Left renal pelvis (tissue), 4 donors: ENCODE measurements at regions not wholly inside any gene's neighbourhood (a gene's known extent, or its start where the extent isn't known, plus 50 kb on each side); places are given as distances from the start of the nearest gene placed in this dataset.

Source experiments
- DNase-seq, 4 donors: peaks; one replicate each; pipeline ENCODE4 v3.0.0-alpha.2; 2013; ENCODE audit warnings: low read depth in 4 of 4, low spot score in 3 of 4

- no peak for DNase-seq
Measured at GRCh38 chr9:81833563-81834345, 94.5 kb upstream of the SPATA31D4 start.

DNA sequence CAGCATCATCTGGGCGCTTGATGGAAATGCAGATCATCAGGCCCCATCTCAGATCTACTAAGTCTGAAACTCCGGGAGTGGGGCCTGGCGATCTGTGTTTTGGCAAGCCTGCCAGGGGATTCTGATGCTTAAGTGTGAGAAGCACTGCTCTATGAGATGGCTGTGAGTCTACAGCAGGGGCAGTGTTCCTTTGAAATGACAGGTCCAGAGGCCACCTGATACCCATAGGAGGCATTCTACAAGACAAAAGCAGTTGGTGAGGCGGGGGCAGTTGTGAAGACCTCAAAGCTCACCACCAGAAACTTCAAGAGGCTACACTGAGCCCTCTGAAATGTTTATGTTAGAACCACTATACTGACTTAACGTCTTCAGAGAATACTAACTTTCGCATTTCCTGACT lies 86.9 kb upstream of the SPATA31D4 start:
- DNase-seq, result no peak

DNA sequence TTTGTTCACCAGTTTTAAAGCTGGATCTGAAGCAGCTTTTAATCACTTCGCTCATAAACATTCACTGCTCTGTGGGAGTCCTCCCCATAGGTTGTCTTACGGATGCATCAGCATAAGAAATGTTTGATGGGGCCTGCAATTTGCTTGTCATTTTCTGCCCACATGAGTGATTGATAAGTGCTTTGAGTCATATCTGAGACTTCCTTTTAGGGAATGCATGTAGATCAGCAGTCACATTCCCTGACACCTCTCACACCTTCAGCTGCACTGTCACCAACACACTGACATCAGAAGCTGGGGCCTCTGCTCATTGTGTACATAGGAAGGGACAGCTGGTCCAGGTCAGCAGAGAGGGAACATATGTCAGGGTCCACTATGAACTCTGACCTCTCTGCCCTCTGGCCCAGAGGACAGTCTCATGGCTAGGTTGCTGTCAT lies 84.1 kb upstream of the SPATA31D4 start:
- DNase-seq, result no peak

GRCh38 chr9:81847181-81847915 lies 80.9 kb upstream of the SPATA31D4 start:
- no peak for DNase-seq

GRCh38 chr9:81848472-81848871 lies 79.8 kb upstream of the SPATA31D4 start:
- DNase-seq, result no peak

- no peak for DNase-seq
Measured at GRCh38 chr9:81849631-81850259, 78.5 kb upstream of the SPATA31D4 start.

- DNase-seq, result no peak
Measured at GRCh38 chr9:81850724-81851123, 77.5 kb upstream of the SPATA31D4 start.

DNA sequence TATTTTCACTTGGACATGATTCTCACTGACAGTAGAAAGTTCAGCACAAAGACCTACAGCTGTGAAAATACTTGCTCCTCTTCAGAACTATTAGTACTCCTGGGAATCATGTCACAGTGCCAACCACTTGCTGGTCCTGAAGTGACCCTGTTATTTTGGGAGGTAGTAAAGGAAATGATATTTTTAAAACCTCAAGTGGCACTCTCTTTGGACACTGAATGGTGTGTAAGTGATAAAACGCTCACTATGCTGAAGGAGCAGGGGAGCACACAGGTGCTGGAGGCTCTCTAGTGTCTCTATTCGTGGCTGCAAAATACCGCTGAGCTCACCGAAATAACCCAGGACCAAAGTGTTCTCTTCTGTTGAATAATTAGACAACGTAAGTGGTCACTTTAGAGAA lies 76.9 kb upstream of the SPATA31D4 start:
- no peak for DNase-seq

GRCh38 chr9:81852820-81853219 lies 75.4 kb upstream of the SPATA31D4 start:
- no peak for DNase-seq

- DNase-seq, result no peak
Measured at GRCh38 chr9:81855538-81855937, 72.7 kb upstream of the SPATA31D4 start.

DNA sequence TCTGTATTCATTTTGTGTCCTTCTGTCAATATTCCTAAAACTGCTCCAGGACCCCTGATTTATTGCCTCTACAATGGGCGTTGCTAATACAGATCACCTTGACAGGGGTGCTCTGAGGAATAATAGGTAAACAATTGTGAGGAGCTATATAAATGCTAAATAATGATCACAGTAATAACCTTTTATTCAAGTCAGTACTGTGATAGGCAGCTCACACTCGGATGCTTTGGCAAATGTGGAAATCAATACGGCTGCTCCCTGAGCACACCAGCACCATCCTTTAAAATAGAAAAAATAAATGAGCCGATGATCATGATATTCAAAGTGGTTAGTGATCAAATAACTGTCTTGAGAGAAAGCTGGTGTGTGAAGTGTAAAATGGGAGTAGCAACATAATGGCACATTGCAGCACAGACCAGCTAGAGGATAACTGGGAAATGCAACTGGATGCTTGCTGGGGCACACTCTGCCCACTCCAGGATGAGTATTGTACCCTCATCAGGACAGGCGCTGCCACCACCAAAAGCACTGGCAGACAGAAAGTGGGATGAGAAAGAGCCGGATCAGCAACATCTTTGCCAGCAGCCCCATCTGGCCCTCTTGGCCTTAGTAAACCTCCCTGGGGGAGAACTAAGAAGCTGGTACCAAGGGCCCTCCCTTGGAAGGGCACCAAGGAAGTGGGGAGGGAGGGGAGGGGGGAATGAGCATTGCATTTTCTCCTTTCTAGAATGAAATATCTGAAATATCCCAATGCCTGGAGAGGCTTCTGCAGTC lies 69.4 kb upstream of the SPATA31D4 start:
- DNase-seq, result no peak

DNA sequence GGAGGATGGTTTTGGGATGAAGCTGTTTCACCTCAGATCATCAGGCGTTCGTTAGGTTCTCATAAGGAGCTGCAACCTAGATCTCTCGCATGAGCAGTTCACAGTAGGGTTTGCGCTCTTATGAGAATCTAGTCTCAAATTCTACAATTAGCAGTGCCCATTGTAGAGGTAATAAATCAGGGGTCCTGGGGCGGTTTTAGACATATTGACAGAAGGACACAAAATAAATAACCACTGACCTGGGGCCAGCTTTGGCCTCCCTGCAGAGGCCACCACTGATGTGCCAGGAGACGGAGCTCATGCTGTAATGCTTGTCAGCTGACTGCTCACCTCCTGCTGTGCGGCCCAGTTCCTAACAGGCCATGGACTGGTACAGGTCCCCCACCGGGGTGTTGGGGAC lies 67.6 kb upstream of the SPATA31D4 start:
- no peak for DNase-seq

DNA sequence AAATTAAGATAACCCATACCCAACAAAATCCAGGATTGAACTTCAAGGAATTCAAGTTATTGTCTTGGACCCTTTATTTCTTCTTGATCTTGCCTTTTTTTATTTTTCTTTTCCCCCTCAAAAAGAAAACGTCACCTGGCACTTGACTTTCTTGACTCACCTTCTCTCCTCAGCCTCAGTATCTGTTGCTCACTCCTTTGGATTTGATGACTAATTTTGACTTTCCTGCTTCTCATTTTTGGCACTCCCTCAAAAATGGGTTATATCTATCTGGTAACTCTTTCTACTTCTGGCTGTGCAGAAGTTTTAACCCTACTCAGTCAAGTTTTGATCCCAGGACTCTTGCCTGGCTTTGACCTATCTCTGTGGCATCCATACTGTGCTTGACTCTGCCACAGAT lies 66.6 kb upstream of the SPATA31D4 start:
- no peak for DNase-seq

DNA sequence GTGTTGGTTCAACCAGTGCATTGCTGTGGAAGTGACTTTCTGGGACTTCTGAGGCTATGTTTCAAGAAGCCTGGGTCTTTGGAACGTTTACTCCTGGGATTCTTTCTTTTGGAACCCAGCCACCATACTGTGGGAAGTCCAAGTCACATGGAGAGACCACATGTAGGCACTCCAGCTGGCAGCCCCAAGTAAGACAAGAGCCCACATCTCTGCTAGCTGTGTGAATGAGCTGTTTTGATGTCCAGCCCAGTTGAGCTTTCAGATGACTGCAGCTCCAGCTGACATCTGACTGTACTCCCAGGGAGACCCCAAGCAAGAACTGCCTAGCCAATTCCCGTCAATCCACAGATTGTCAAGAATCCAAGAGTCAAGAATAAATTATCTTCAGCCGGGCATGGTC lies 60.1 kb upstream of the SPATA31D4 start:
- no peak for DNase-seq

- DNase-seq, result no peak
Measured at GRCh38 chr9:81871695-81872094, 56.5 kb upstream of the SPATA31D4 start.

- no peak for DNase-seq
Measured at GRCh38 chr9:81874250-81874649, 54.0 kb upstream of the SPATA31D4 start.

DNA sequence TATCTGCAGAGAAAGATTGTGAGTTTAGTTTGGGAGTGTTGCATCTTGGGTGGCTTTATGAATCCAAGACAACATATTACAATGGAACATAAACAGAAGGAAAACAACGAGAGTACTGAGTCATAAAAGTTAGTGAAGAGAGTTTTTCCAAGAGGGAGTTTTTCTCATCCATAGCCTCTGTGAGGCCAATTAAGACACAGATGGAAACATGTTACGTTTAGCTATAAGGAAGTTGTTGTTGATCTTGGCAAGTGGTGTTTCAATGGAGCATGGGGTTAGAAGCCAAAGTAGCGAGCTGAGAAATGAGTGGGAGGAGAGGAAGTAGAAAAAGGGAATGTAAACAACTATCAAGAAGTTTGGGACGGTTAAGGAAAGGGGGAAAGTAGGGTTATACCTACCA lies 53.3 kb upstream of the SPATA31D4 start:
- DNase-seq, result peak; percentile 59 to 74 (median 60)

- no peak for DNase-seq
Measured at GRCh38 chr9:81877047-81877446, 51.2 kb upstream of the SPATA31D4 start.
